ENCODE measurements at regions not wholly inside any gene's neighbourhood (a gene's known extent, or its start where the extent isn't known, plus 50 kb on each side); places are given as distances from the start of the nearest gene placed in this dataset.

- TF ChIP-seq POLR2AphosphoS5 (IDR thresholded peaks at IDR 0.05; ENCODE audit: low read depth, low read length) = no peak
- no peak for TF ChIP-seq SIN3A (IDR thresholded peaks at IDR 0.05; ENCODE audit: borderline replicate concordance, insufficient read depth, low read length)
- no peak for TF ChIP-seq TAF1 (IDR thresholded peaks at IDR 0.05; ENCODE audit: borderline replicate concordance, insufficient read depth, low read length)
Measured at GRCh38 chr5:123701511-123702200, 189.7 kb downstream of the CSNK1G3 start.
